GM19351 (cell line): ENCODE measurements at regions not wholly inside any gene's neighbourhood (a gene's known extent, or its start where the extent isn't known, plus 50 kb on each side); places are given as distances from the start of the nearest gene placed in this dataset.
"Not testable (repeated sequence)": the region's sequence is repeated elsewhere in the genome, so short reads cannot be mapped to it uniquely, and the experiment has no call there.

Source experiments
- ATAC-seq: cut with Tn5 transposase; IDR thresholded peaks from one replicate; pipeline ENCODE4 v1.9.1; 2021; ENCODE audit warnings: mild to moderate bottlenecking, moderate library complexity; ENCODE audit not compliant: unreplicated experiment

DNA sequence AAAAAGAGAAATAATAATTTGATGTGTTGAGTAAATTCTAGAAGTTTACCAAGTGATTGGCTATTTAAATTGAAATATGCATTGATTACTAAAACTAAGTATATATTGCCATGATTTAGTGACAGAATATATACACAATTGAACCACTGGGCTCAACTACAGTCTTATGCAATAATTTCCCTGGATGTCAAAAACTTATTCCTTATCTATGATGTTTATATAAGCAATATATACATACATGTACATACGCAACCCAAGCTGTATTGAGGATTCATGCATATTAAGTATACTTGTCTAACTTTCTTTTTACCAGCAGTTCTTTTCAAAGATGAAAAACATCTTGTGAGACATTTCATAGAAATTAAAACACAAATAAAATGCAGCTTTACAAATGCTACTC lies 165.8 kb downstream of the ZIC4 start:
- ATAC-seq: no peak

DNA sequence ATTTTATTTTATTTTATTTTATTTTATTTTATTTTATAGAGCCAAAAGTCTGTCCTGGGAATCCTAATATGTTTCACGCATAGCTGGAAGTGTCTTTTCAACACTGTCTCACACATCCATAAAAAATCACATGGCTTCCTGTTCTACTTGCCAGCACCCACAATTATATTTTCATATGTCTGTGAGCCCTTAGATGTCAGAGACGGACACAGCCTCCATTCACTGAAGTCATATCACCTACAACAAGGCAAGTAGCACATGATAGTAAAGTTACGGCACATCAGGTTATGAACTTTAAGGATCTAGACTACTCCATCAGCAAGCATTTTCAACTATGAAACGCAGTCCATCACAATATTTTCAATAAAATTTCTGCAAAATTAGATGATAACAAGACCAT lies 168.4 kb downstream of the ZIC4 start:
- ATAC-seq: no peak

DNA sequence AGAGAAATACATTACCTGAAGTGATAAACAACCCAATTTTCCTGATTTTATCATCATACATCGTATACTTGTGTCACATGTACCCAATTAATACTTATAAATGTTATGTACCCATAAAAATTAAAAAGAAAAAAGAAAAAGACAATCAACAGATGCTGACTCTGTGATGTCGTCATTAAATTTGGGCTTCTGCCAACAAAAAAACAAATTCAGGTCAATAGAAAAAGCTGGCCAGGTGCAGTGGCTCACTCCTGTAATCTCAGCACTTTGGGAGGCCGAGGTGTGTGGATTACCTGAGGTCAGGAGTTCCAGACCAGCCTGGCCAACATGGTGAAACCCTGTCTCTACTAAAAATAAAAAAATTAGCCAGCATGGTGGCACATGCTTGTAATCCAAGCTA lies 174.4 kb downstream of the ZIC4 start:
- ATAC-seq: not testable (repeated sequence)

DNA sequence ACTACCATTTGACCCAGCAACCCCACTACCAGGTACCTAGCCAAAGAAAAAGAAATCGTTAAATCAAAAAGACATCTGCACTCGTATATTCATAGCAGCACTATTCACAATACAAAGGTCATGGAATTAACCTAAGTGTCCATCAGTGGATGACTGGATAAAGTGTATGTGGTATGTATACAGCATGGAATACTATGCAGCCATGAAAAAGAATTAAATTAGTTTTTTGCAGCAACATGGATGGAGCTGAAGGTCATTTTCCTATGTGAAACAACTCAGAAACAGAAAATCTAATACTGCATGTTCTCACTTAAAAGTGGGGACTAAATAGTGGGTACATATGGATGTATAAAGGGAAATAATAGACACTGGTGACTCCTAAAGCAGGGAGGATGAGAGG lies 175.2 kb downstream of the ZIC4 start:
- no peak for ATAC-seq

DNA sequence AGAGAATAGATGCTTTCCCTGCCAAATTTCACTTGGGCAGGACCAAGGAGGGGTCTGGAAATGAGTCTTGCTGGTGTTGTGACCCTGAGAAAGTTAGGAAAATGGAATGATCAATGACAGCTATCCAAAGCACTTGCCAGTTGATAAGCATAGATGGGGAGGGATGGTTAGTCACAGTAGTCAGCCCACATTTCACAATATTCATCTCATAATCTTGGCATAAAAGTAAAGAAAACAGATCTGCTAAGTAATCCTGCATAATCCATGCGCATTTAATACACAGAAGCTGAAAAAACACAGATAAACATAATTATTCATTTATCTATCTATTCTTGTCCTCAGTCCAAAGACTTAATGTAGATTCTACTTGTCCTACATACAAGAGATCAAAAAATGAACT lies 184.1 kb downstream of the ZIC4 start:
- ATAC-seq: no peak

DNA sequence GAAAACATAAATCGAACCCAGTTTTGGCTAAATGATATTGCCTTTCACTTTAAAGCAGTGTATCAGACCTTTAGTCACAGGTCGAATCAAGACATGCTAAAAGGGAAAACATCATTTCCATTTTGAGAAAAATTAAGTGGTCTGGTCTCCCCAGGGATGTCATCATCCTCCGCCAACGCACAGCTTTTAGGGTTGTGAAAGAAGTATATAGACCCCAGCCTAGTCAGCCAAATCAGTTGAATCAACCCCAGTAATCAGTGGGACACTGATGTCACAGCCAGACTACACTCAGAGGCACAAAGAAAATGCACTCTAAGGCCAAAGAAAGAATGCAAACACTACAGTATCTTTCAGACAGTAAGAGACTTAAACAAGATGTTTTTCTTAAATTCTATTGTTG lies 187.4 kb downstream of the ZIC4 start:
- ATAC-seq: peak; percentile 51

DNA sequence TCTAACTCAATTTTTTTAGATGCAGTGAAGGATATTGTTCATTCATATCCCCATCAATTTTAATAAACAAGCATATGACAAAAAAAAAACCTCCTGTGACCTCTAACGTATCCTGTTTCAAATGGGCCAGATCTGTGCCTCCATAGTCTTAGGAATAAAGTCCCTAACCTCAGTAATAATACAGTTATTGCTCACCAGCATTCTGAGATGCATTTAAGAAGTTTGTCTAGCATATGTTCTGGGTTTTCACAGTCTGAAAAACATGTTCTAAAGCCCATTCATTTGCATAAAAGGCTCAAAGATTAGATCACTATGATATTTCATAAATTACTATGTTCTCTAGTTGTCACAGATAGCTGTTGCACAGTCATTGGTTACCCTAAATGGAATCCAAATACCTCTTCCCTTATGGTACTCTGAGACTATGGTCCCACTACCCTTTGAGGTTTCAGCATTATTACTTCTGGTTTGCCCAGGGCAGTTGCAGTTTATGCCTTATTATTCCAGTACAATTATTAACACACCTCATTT lies 190.1 kb downstream of the ZIC4 start:
- peak; percentile 43 for ATAC-seq

DNA sequence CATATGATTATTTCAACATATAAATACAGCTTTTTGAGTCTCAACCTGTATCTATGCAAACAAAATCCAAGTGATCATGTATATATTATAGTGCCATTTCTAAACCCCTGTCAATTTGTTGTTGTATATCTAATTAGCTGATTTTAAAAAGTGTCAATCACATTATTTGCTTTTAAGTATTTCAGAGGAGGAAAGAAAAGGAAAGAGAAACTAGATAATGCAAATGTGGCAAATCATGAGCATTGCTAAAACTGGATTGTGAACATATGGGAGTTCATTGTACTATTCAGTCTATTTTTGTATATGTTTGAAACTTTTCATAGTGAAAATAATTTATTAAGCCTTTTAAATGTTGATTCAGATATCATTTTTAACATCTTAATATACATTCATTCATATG lies 190.7 kb downstream of the ZIC4 start:
- ATAC-seq: peak; percentile 59

DNA sequence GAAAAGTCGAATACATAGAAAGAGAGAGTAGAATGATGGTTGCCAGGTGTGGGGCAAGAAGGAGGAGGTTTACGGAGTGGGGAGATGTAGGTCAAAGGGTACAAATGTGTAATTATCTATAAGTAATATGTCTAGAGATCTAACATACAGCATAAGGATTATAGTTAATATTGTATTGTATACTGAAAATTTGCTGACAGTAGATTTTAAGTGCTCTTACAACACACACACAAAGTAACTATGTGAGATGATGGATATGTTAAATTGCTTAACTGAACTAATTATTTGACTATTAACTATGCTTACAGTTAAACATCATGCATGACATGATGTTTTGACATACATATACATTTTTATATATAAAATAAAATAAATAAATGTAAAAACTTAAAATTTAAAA lies 192.7 kb downstream of the ZIC4 start:
- no peak for ATAC-seq

DNA sequence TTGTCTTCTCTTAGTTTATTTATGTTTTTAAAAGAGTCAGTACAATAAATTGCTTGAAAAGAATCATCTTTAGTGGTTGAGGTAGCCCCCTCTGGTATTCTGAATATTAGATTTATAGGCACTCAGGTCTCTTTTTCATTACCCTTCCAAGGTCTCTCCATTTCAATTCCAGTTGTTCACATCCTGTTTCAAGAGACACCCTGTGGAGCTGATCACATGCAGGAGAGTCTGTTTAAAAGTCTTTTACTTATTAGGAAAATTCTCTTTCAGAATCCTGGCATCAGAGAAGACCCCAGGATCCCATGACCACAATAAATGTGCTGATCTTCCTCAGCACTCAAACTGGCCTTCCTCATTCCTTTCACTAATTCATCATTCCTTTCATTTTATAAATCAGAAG lies 195.7 kb downstream of the ZIC4 start:
- ATAC-seq: no peak

DNA sequence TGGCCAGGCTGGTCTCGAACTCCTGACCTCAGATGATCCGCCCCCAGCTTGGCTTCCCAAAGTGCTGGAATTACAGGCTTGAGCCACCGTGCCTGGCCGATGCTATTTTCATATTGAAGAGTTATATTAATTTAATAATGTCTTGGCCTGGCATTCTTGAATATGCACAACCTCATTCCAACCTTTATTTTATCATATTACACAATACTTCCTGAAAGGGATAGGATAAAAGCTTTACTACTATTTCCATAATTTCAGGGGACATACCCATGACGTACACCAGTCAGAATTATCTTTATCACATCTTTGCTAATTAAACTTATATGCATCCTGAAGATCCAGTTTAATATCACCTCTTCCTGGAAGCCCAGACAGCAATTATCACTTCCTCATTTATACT lies 205.3 kb downstream of the ZIC4 start:
- ATAC-seq: no peak

DNA sequence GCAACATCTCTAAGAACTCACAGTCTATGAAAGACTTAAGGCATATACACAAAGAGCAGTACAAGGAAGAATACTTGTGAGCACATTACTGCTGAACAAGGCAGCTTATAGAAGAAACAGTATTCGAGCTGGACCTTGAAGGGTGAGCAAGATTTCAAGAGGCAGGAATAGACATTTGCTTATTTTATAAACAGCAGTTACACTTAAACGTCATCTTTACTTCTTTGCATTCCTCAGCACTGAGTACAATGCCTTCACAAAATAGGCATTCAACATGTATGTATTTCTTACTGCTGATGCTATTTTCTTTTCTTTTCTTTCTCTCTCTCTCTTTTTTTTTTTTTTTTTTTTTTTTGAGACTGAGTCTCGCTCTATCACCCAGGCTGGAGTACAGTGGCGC lies 205.8 kb downstream of the ZIC4 start:
- no peak for ATAC-seq

DNA sequence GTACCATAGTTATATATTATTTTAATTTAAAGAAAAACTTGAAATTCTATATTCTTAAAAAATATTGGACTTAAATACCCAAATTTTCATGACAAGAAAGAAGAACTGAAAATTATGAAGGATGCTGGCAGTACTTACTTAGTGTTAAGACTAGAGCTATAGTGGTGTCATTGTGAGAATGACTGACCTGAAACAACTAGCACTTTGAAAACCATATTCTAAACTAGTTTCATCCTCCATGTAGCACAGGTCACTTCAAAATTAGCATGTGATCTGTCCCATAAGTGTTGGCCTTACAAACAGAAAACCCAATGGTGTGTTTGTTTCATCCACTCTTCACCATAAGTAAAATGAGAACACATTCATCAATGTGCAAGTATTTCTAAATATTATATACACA lies 208.6 kb downstream of the ZIC4 start:
- ATAC-seq: peak; percentile 84

DNA sequence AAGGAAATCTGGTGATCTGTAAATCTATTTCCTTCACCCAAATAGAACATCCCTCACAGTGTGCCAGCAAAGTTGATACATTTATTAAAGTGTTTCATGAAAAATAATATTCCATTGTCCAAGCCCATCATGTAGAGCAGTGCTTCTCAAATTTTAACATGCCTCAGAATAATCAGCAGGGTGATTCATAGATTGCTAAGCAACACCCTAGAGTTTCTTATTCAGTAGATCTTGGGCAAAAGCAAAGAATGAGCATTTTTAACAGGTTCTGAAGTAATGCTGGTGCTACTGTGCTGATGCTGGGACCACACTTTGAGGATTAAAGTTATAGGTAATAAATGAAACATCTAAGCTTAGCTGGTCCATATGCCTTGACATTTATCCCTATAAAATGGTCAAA lies 210.5 kb downstream of the ZIC4 start:
- ATAC-seq: no peak

DNA sequence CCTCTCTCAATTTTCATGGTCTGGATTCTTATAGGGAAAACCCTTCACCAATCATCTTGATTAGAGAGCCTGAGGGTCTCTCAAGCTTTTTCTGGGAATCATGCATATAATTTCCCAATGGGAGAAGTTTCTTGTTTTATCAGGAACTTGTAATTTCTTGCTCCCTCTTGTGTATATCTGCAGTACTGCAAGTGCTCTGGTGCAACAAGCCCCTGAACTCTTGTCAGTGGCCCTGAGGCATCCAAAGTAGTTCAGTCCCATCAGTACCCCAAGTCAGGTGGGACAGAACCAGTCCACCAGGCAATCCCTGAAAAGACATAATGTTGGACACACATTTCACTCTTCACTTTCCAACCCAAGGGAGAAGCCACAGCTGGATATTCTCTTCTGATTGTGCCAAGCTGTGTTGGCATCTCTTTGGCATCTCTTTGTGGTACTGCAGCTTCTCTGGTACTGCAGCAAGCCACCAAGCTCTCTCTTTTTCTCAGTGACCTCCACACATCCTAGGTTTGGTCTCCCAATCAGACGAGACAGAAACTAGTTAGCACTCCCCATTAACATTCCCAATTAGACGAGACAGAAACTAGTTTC lies 214.5 kb downstream of the ZIC4 start:
- ATAC-seq: peak; percentile 76

DNA sequence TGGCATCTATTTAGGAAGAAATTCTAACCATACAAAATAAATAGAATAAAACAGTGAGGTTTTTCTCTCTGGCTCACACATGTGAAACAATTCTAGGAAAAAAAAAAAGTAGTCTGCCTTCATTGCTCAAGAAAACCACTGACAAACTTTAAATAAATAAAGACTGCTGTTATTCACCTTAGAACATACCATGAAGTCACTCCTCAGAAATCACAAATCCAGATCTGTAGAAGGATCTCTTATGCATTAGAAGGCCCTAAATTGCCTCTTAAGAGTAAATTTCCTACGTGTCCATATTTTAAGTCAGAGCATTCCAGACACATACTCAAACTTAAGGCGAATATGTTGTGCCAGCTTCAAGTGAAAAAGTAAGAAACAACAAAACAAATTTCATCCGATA lies 217.3 kb downstream of the ZIC4 start:
- ATAC-seq: no peak

DNA sequence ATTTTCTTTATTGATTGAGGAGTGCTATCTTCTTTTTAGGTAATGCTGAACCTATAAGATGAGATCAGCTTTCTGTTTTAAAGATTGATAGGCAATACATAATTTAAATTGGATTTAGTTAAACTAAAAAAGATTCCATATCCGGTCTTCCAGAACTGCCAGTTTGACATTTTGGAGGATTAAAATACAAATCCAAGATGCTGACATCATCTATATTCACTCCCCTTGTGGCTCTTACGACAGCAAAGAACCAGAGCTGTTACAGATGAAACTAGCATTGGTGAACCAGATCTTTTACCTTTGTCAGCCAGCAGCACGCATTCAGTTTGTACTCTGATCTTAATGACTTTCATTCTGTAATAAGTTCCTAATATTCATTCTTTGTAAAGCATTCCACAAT lies 218.7 kb downstream of the ZIC4 start:
- no peak for ATAC-seq

DNA sequence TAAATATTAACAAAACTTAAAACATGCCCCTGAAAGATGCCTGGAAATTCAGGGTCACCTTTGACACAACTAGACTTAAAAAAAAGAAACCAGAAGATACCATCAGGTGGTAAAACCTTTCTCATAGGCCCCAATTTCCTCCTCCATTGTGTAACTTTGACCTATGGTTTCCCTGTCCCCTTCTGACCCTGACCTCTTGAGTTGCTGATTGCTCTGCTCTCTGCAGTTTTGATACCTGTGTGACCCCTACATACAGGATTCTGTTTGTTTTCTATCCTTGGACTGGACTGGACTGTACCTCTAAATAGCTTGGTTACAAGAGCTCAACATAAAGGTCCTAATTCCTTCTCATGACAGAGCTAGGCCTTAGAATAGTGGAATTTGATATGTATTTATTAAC lies 220.6 kb downstream of the ZIC4 start:
- ATAC-seq: no peak

DNA sequence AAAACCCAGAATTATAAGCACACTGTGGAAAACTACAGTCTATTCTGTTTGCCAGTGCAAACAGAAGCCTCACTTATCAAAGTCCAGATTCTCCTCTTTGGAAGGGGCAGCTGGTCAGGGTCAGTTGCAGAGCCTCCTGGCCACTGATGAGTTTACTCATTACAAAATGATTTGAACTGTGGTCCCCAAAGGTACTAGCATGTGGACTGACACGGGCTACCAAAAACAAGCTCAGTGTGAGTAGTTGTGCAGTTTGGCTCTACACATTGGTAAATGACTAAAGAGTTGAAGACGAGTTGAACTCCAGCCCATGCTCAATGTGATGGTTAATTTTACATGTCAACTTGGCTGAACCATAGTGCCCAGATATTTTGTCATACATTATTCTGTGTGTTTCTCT lies 221.5 kb downstream of the ZIC4 start:
- no peak for ATAC-seq

DNA sequence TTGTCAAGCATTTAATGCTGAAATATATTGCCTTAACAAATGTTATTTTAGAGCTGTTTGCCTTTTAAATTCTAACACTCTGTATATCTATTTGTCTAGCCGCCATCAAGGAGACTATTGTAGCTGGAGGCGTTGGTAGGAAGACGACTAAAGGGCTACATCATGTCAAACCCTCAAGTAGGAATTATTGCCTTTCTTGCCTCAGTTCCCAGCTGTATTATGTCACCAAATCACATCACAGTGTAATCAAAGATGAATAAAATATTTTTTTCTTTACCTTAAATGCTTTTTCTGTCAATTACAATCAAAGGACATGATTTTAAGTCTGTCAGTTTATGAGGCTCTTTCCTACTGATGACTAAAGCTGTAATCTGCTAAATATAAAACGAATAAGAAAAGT lies 233.1 kb downstream of the ZIC4 start:
- ATAC-seq: no peak

DNA sequence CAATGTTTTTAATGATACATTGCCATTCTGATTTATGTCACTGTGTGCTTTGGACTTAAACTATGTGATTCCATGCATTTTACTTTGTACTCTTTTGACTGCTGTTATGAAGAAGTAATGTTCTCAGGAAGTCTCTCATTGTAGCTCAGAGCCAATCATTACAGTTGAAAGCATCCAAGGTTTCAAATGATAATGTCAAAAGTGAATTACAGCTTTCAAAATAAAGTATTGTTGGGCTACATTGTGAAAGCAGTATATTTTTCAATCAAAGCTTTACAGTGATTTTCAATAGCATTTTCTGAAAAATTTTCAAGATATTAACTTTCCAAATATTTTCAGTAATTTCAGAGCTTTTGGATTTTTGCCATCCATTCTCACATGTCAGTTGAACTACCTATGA lies 243.6 kb downstream of the ZIC4 start:
- no peak for ATAC-seq

DNA sequence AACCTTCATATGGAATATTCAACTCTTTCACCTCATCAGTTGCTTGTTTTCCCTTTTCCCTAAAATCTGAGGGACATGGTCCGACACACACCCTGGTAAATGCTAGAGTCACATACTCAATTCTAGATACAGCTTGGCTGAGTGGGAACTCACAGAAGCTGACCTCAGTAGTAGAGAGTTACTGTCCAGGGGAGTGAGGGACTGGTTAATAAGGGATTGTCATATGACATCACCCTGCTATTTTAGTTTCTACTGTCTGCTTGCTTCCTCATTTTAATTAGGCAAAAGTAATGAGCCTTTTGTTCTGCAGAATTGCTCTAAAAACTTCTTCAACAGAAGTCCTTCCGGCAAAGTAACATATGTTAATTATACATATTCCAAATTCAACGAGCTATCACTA lies 244.5 kb downstream of the ZIC4 start:
- no peak for ATAC-seq

DNA sequence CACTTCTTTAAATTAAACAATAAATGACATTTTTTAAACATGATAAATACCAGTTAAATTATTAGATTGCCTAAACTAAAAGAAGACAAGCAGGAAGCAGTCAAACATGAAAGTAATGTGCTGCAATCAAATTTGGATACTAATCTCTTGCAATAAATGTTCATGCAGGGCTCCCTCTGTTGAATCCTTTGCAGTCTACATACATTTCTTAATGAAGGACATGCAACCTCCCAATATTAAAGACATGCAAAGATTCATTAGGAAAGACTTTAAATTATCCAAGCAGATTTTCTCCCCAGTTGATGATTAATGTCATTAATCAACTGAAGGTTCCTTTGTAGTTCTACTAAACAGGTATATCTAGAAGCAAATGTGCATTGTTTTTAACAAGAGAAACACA lies 245.4 kb downstream of the ZIC4 start:
- ATAC-seq: no peak
